DMS 273 (cell line): ENCODE measurements at regions not wholly inside any gene's neighbourhood (a gene's known extent, or its start where the extent isn't known, plus 50 kb on each side); places are given as distances from the start of the nearest gene placed in this dataset.
"Not testable (repeated sequence)": the region's sequence is repeated elsewhere in the genome, so short reads cannot be mapped to it uniquely, and the experiment has no call there.

Source experiments
- DNase-seq: peaks from one replicate; lab custom pipeline; 2025; ENCODE audit not compliant: unreplicated experiment; lab: John Stamatoyannopoulos, UW

- no peak for DNase-seq
Measured at GRCh38 chr17:71635187-71635586, 485.6 kb upstream of the SOX9 start.

DNA sequence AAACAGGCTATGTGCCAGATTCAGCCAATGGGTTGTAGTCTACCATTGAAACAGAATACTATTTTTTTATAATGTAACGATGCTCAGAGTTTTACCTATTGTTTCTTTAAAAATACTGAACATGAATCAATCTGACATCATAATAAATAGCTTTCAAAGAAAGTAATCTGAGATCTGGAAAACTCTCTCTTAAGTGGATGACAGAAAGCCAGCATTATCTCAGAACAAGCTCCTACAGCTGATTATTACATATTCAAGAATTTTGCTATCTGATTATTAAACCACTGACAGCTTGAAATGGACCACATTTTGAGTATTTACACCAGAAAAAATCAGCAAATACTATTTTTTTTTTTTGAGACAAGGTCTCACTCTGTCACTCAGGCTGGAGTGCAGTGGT, 484.2 kb upstream of the SOX9 start:
- DNase-seq = no peak

DNA sequence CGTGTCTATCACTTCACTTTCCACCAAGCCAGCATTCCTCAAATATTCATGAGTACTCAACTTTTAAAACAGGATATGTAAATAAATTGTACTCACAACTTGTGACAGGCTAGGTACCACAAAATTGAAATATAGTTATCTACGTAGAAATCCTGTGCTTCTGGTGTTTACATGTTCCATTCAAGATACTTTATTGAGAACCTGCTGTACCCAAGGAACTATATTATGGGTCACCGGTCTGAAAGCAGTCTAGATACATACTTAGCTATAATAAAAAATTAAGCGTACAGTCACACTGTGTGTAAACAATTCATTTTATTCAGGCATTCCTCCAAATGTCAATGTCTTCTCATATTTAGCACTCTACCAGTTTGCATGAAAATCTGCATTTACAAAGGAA, 482.2 kb upstream of the SOX9 start:
- DNase-seq = no peak

DNA sequence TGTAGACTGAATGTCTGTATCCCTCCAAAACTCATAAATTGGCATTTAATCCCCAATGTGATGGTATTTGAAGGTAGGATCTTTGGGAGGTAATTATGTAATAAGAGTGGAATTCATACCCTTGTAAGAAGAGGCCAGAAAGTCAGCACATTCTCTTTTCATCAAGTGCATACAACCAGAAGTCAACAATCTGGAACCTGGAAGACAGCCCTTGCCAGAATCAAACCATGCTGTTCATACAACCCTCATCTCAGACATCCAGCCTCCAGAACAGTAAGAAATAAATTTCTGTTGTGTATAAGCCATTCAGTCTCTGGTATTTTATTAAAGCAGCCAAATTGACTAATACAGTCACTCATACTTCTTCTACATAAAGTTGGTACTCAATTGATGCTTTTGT, 481.0 kb upstream of the SOX9 start:
- no peak for DNase-seq

- not testable (repeated sequence) for DNase-seq
Measured at GRCh38 chr17:71646890-71647289, 473.9 kb upstream of the SOX9 start.

- not testable (repeated sequence) for DNase-seq
Measured at GRCh38 chr17:71648342-71648741, 472.5 kb upstream of the SOX9 start.

DNA sequence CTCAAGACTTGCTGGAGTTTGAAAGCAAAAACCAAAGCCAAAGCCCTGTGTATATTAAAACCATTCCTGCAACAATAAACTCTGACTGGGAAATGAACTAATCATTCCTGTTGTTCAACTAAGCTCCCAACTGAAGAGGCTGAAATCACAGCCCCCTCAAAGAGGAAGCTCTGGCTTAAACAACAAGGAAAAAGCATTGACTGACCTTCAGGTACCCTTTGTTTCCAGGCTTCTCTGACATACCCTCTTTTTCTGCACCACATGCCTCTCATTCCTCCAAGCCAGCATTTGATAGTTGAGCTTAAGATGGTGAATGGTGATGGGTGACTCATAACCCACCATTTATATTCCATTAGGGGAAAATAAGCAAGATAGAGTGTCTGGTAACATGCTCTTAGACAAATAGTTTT, 470.9 kb upstream of the SOX9 start:
- no peak for DNase-seq

- DNase-seq = no peak
Measured at GRCh38 chr17:71655542-71655941, 465.3 kb upstream of the SOX9 start.

DNA sequence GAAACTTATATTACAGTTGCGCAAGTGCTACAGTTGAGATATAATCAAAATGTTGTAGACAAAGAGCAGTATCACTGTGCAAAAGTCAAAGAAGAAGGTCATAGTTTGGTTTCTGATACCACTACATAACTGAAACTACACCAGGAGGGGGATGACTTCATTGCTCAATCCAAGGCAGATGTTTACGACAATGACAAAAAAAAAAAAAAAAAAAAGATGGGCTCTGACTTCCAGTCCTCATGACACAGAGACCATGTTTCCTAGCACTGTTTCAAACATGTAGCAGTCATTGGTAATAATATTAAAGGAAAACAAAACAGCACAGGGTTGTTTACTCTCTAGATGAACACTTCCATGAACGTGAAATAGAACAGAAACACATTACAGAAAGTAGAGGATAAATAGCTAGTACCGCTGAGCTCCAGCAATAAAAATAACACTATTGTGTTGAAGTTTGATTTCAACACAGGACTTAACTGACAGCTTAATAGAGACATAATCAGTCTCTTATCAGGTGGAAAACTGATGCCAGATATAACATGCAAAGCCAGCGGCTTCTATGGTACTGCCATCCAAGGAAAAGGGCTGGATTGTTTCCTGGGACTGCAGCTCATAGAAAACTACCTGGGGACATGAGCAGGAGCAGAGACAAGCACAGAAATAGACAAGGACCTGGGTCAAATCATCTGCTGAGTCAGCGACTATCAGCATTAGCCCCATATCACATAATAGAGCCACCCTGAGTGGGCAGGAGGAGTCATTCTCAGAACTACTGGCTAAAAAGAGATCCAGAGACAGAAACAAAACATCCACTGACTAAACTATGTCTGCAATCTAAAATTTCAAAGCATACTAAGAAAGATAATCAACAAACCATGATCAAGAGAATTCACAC, 463.6 kb upstream of the SOX9 start:
- no peak for DNase-seq

- no peak for DNase-seq
Measured at GRCh38 chr17:71658996-71659395, 461.8 kb upstream of the SOX9 start.

DNA sequence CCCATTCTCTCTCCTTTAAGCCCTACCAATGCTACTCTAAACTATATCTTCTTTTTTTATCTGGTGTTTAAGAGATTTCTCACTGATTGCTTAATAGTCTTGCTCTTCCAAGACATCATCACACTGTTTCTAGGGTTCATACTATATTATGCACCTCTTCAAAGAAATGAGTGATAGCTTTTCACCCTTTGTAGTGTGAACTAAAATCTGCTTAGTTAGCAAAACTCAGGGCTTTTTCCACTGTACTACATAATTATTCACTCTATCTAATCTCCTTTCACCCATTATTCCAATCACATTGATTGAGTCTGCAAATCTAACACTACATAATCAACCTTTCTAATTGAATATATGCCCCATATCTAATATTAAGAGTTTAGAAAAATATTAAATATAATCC, 456.0 kb upstream of the SOX9 start:
- DNase-seq = no peak

DNA sequence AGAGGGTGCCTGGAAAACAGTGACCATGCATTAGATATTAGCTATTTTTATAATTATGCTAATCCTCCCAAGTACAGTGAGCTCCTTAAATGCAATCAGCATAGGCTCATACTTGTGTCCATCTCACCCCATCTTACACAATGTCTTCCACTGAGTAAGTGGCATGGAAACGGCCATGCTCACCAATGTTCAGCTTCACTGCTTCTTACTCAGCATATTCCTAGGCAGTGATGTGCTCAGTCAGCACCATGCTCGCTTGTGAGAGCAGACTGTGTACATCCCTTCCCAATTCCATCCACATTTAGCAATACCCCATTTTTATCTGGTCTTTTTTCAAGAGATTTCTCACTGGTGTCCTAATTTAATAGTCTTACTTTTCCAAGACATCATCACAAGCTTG, 454.8 kb upstream of the SOX9 start:
- no peak for DNase-seq

DNA sequence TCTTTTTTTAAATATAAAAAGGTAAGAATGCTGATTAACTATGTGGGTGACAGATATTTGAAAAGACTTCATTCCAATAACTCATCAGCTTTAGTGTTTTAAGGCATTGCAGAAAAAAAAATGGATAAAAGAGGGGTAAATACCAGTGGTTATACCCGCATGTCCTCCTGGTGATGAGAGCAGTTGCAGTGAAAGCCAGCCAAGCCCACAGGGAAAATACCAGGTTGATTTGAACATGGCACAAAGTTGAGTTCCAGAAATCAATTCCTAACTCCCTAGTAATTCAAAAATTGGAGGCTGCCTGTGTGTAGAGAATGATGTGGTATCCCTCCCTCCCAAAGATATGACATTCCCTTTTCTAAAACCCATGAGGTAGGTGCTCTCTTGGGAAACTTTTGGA, 453.2 kb upstream of the SOX9 start:
- no peak for DNase-seq

GRCh38 chr17:71668807-71669206, 452.0 kb upstream of the SOX9 start:
- no peak for DNase-seq

- DNase-seq = no peak
Measured at GRCh38 chr17:71677439-71677838, 443.4 kb upstream of the SOX9 start.

DNA sequence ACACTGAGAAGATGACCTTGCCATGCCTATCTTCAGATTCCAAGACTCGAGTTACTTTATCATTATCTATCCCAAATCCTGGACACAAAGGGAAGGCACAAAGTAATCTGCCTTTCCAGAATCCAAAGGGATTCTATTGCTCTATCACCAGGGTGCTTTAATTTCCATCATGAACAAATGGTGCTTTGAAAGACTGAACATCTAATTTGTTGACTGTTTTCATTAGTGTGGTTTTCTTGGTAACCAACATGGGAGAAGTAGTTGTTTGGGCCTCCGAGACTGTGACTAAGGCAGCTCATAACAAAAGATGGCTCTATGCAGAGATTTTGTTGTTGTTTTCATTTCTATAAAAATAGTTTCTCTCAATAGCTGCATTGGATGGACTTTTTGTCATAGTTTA, 441.0 kb upstream of the SOX9 start:
- no peak for DNase-seq

DNA sequence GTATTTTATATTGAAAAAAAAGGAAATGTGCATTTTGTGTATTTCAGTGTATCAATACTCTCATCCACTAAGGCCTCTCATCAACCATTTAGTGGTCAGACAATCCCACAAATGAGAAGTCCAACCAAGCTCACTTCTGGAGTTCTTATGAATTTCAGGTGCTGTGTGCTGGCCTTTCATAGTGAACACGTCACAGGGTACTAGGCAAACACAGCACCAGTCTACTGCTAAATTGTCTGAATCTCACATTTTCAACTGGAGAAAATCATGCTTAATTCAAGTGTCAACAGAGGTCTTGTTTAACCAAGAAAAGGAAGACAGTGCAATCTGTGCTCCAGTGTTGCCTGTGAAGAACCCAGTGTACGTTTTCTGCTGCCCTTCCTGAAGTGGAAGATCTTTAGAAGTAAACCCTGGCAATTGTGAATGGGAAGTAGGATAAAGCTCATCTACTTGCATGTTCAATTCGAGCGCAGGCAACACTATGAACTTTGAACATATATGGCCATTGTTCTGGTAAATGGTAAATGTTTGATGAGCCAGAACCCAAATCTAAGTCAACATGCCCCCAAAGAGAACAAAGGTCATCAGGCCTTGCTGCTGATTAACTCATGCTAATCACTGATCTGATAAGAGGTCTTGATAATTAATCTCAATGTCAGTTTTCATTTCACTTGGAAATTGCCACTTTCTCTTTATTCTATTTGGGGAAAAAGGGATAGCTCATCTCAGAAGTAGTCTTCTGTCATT, 439.2 kb upstream of the SOX9 start:
- DNase-seq = no peak

GRCh38 chr17:71682174-71682494, 438.7 kb upstream of the SOX9 start:
- no peak for DNase-seq

DNA sequence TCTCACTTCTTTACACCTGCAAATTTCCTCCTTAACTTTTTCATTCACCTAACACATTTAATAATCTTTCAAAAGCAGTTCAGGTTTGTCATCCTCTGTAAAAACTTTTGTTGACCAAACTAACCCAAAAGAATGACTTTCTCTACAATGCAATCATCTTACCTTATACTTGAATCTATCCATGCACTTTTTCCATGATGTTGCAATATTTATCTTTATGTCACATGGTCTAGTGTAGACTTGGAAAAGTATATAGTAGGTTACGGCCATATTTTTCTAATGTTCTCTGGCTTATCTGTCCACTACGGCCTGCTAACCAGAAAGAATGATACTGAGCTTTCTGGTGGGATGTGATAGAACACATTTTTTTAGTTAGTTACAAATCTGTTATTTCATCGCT, 431.0 kb upstream of the SOX9 start:
- no peak for DNase-seq

- DNase-seq = peak; percentile 20
Measured at GRCh38 chr17:71699907-71700306, 420.9 kb upstream of the SOX9 start.

GRCh38 chr17:71703701-71704100, 417.1 kb upstream of the SOX9 start:
- no peak for DNase-seq

GRCh38 chr17:71709271-71709890, 411.4 kb upstream of the SOX9 start:
- DNase-seq = no peak
